GM19372 (cell line): ENCODE measurements at regions not wholly inside any gene's neighbourhood (a gene's known extent, or its start where the extent isn't known, plus 50 kb on each side); places are given as distances from the start of the nearest gene placed in this dataset.
"Not testable (repeated sequence)": the region's sequence is repeated elsewhere in the genome, so short reads cannot be mapped to it uniquely, and the experiment has no call there.

Experiments
- ATAC-seq: cut with Tn5 transposase; IDR thresholded peaks from one replicate; pipeline ENCODE4 v1.9.1; 2021; ENCODE audit warnings: mild to moderate bottlenecking, low read depth, moderate library complexity; ENCODE audit not compliant: unreplicated experiment

- ATAC-seq = no peak
These were observed 68.8 kb upstream of the IQSEC1 start for GRCh38 chr3:13141991-13142412.

DNA sequence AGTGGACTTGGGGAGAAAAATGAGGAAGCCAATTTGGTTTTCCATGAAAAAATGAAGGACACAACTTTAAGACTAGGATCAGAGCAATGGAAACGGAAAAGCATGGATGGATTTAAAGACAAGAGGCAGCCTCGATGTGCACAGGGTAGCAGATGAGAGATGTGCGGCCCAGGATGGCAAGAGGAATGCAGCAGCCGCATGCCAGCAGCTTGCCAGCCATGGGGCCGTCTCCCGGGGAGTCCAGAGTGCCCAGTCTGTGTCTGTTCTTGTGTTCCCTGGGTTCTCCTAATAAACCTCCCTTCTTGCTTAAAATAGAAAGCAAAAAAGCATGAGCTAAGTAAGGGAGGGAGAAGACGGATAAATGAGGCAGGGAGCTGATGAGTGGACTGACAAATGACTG lies 68.0 kb upstream of the IQSEC1 start:
- no peak for ATAC-seq

DNA sequence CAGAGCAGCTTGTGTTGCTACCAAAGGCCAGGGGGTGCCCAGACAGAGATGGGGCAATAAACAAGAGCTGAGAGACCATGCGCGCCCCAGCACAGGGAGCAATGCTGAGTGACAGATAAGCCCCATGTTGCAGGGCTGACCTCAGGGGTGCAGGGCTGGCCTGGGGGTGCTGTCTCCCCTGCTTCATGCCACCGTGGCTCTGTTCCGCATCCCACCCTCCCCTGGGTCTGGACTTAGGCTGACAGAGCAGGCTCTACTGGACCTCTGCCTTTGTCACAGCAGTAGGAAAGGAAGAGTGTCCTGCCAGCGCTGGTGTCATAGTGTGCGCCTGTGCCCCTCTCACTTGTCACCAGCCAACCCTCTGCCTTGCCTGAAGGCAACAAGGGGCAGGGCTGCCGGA lies 67.4 kb upstream of the IQSEC1 start:
- ATAC-seq = no peak

DNA sequence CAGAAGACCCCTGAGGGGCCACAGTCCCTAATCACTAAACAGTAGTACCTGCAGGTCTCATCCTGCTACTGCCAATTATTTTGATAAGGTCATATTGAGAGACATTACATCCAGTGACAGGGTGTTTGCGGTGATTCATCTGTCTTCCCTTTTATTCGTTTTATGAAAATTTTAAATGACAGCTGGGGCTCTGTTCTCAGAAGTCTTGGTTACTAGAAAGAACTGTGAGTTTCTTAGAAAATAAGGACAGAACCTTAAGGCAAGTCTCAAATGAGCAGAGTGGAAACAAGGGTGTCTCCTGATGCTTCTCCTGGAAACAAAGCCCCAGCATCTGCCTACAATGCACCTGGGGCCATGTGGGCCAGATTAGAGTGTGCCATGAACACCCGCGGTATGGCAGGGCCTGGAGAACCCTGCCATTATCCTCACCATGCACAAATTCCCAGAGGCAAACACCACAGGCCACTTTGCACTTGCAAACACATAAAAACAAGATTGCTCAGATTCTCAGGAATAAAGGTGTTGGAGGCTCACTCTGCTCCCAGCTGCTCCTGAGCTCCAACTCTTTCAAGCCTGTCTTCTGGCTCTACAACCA lies 66.3 kb upstream of the IQSEC1 start:
- no peak for ATAC-seq

DNA sequence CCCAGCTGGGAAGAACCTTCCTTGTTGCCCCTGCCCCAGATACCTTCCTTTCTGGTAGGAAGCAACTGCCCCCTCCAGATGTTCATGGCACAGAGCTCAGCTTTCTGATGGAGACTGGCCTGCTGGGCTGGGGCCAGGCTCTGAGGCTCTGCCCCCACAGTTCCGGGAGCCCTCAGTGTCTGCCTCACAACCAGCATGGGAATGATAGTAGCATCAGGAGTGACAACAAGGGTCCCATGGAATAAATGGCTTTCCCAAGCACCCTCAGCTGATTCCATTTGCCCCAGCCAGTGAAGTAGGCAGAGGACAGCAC lies 65.6 kb upstream of the IQSEC1 start:
- no peak for ATAC-seq

DNA sequence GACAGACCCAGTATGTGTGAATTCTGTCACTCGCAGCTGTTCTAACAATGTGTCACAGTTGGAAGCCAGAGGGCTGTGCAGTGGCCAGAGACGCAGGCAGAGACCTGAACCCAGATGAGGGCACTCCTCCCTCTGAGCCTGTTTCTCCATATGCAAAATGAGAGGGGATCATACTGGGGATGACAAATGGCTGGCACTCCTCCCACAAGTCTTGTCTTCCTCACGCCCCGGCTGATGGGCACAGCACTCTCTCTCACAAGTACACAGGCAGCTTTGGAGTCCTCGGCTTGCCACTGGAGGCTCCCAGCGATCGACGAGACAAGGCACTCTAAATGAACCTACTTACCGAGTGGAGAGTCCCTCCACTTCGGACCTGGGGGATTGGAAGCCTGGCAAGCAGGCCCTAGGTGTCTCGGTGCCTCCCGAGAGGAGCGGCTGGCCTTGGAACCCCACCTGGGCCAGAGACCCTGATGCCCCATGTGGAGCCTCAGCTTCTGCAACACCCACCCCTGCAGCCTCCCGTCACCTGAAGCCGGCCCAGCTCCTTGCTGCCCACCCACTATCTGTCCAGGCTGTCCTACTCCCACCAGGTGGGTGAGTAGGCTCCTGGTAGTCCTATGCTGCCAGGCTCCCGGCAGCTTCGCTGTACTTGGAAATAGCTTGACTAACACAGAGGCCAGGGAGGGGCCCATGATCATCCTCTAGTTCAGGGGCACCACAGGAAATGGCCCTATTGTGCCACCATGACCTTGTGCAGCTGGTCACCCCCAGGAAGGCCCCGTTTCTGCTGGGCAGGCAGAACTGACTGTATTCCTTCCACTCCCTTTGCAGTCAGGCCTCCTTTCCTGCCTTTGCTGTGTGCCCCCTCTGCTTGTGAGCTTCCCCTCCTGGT lies 65.0 kb upstream of the IQSEC1 start:
- no peak for ATAC-seq

GRCh38 chr3:13136848-13137247 lies 63.6 kb upstream of the IQSEC1 start:
- ATAC-seq = not testable (repeated sequence)

- ATAC-seq = no peak
These were observed 63.2 kb upstream of the IQSEC1 start for GRCh38 chr3:13136426-13136825.

- ATAC-seq = no peak
These were observed 62.6 kb upstream of the IQSEC1 start for GRCh38 chr3:13135811-13136321.

GRCh38 chr3:13135251-13135810 lies 62.1 kb upstream of the IQSEC1 start:
- ATAC-seq = no peak

GRCh38 chr3:13134879-13135206 lies 61.6 kb upstream of the IQSEC1 start:
- ATAC-seq = no peak

DNA sequence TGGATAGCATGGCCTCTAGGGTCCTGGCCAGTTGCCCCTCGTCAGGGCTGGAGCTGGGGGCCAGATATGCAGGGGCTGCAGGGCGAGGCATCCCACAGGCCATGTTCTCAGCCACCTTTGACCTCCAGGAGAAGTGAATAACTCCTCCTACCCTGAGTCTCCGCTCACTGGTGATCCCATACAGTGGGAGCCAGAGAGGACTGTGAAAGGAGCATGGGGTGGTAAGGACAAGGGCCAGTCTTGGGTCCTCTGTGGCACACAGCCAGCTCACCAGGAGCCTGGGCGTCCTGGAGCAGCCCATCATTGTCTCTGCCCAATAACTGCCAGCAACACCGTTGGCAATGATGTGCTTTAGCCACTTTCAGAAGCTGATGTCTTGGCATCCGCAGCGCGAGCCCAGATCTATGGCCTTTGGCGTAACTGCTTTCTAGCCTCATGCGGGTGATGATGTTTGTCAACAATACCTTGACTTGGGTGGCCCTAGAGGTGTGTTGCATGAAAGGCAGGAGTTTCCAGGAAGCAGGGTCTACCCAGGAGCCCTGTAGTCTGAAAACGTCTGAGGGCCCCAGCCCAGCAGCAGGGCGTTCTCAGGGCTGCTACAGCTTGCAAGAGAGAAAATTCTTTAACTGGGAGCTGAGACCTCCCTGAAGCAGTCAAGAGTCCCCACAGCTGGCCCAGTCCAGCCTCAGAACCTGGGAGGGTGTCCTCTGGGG lies 61.1 kb upstream of the IQSEC1 start:
- ATAC-seq = no peak

GRCh38 chr3:13133471-13133981 lies 60.3 kb upstream of the IQSEC1 start:
- no peak for ATAC-seq

DNA sequence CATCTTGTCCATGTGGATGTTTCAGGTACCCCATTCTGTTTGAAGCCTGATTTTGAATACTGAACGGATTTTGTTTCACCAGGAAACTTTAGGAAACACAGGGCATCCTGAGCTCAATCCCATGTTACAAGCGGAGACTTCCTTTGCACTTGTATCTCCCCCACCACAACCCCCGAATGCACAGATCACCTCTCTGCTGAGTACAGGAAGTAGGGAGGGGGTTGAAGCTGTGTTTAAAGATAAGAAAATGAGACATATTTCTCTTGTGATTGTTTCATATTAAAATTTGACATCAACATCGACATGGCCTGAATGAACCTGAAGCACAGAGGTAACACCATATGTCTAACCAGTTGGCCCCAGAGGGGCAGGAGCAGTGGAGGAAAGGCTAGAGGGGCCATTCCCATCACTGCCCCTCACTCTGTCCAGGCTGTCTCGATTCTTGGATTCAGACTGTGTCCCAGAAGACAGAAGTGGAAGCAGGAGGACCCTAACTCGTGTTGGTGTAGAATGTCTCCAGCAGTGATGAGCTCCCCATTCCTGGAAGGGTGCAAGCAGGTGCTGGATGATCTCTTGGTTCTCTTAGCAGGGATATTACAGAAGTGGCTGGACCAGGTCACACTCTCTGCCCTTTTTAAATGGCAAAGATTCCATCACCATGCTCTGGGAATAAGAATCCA lies 59.6 kb upstream of the IQSEC1 start:
- no peak for ATAC-seq

GRCh38 chr3:13132281-13132680 lies 59.1 kb upstream of the IQSEC1 start:
- ATAC-seq = no peak

DNA sequence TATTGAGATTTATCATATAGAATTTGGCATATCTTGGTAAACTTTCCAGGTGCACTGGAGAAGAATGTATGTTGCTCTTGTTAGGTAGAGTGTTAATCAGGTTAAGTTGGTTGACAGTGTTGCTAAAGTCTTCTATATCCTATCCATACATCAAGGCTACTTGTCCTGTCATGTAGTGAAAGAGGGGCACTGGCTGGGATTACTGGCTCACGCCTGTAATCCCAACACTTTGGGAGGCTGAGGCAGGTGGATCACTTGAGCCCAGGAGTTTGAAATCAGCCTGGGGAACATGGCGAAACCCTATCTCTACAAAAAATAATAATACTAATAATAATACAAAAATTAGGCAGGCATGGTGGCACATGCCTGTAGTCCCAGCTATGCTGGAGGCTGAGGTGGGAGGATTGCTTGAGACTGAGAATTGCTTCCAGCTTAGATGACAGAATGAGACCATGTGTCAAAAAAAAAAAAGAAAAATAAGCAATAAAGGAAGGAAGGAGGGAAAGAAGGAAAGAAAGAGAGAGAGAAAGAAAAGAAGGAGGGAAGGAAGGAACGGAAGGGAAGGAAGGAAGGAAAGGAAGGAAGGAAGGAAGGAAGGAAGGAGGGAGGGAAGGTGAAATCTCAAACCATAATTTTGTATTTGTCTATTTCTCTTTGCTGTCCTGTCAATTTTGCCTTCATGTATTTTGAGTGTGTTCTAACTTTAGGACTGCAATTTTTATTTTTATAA lies 57.4 kb upstream of the IQSEC1 start:
- no peak for ATAC-seq

GRCh38 chr3:13125092-13126015 lies 52.1 kb upstream of the IQSEC1 start:
- no peak for ATAC-seq

DNA sequence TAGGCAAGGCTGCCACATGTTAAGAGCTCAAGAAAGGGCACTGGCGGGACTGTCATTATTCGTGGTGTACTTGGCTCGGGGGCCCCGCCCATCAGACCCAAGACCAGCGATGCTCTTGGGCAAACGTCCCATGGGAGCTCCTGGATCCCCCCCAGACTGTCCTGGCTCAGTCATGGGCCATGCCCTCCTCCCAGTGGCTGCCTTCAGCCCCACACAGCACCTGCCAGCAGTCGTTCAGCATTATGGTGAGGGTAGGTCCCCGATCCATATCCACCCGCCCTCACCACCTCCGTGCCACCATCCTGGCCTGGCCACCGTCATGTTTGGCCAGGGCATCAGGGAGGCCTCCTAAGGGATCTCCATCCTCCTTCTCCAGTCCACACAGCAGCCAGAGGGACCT lies 51.4 kb upstream of the IQSEC1 start:
- ATAC-seq = no peak

- no peak for ATAC-seq
These were observed 50.5 kb upstream of the IQSEC1 start for GRCh38 chr3:13123765-13124164.
